Stromal cell of bone marrow (primary cell): ENCODE measurements at regions not wholly inside any gene's neighbourhood (a gene's known extent, or its start where the extent isn't known, plus 50 kb on each side); places are given as distances from the start of the nearest gene placed in this dataset.
A peak's percentile ranks its signal among the peaks of the same experiment; 100 is the strongest.
"Not testable (repeated sequence)": the region's sequence is repeated elsewhere in the genome, so short reads cannot be mapped to it uniquely, and the experiment has no call there.

Experiments used
- DNase-seq: peaks from one replicate; pipeline ENCODE4 v3.0.0-alpha.2; 2012; ENCODE audit warnings: low read depth

GRCh38 chr11:71721840-71722239 is 111.2 kb upstream of the DEFB108B start:
- DNase-seq = not testable (repeated sequence)

- not testable (repeated sequence) for DNase-seq
Observed at GRCh38 chr11:71723991-71724390, 109.0 kb upstream of the DEFB108B start.

GRCh38 chr11:71730748-71731147 is 102.3 kb upstream of the DEFB108B start:
- not testable (repeated sequence) for DNase-seq

- not testable (repeated sequence) for DNase-seq
Observed at GRCh38 chr11:71734368-71734767, 98.6 kb upstream of the DEFB108B start.

- DNase-seq = not testable (repeated sequence)
Observed at GRCh38 chr11:71738317-71738716, 94.7 kb upstream of the DEFB108B start.

GRCh38 chr11:71743385-71743784 is 89.6 kb upstream of the DEFB108B start:
- not testable (repeated sequence) for DNase-seq

GRCh38 chr11:71745656-71746055 is 87.3 kb upstream of the DEFB108B start:
- DNase-seq = not testable (repeated sequence)

- not testable (repeated sequence) for DNase-seq
Observed at GRCh38 chr11:71746263-71746662, 86.7 kb upstream of the DEFB108B start.

GRCh38 chr11:71748965-71749620 is 83.9 kb upstream of the DEFB108B start:
- peak; percentile 3 for DNase-seq

GRCh38 chr11:71750908-71751307 is 82.1 kb upstream of the DEFB108B start:
- DNase-seq = not testable (repeated sequence)

GRCh38 chr11:71764695-71765491 is 68.1 kb upstream of the DEFB108B start:
- DNase-seq = not testable (repeated sequence)

- not testable (repeated sequence) for DNase-seq
Observed at GRCh38 chr11:71767016-71767415, 66.0 kb upstream of the DEFB108B start.

GRCh38 chr11:71772193-71772592 is 60.8 kb upstream of the DEFB108B start:
- DNase-seq = not testable (repeated sequence)

GRCh38 chr11:71774603-71775222 is 58.3 kb upstream of the DEFB108B start:
- no peak for DNase-seq

- DNase-seq = not testable (repeated sequence)
Observed at GRCh38 chr11:71780116-71780515, 52.9 kb upstream of the DEFB108B start.

- not testable (repeated sequence) for DNase-seq
Observed at GRCh38 chr11:71780771-71781170, 52.2 kb upstream of the DEFB108B start.

GRCh38 chr11:71781491-71781890 is 51.5 kb upstream of the DEFB108B start:
- DNase-seq = not testable (repeated sequence)

- DNase-seq = not testable (repeated sequence)
Observed at GRCh38 chr11:71782229-71782861, 50.7 kb upstream of the DEFB108B start.

GRCh38 chr11:71783191-71783590 is 49.8 kb upstream of the DEFB108B start:
- not testable (repeated sequence) for DNase-seq
